ENCODE measurements at regions not wholly inside any gene's neighbourhood (a gene's known extent, or its start where the extent isn't known, plus 50 kb on each side); places are given as distances from the start of the nearest gene placed in this dataset.

DNA sequence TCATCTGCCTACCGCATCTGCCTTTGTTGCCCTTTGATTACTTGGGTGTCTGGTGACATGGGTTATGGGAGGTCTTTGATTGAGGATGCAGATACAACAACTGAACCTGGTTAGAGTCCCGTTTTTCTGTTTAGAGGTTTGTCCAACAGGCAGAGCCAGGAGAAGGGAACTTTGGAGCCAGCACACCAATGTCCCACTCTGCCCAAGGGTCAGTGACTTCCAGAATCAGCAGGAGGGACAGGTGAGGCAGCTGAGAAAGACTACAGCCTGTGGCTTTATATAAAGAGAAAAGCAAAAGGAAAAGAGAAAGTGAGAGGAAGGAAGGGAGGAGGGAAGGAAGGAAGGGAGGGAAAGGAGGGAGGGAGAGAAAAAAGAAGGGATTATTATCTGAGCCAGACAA is 101.5 kb upstream of the ZNF644 start:
- Histone ChIP-seq H3K27me3 (ENCODE audit: control insufficient read depth in 1 of 2, insufficient read depth in 2 of 2, low read length in 1 of 2) (no peaks in the 10 kb centered on the region), H3K27ac (ENCODE audit: low read depth in 1 of 2, low read length in 2 of 2) (no peak overlapping the region), H3K4me1 (ENCODE audit: control insufficient read depth in 1 of 2, insufficient read depth in 2 of 2, low read length in 2 of 2) (no peaks in the 10 kb centered on the region), H3K9me3 (ENCODE audit: control insufficient read depth, low read length) (no peaks in the 10 kb centered on the region), H3K4me3 (ENCODE audit: low read length in 2 of 2) (no peak overlapping the region), H3K36me3 (ENCODE audit: control insufficient read depth in 1 of 2, insufficient read depth in 2 of 2, low read length in 1 of 2) (no peaks in the 10 kb centered on the region)
- ATAC-seq (ENCODE audit: low FRiP score) (no peak), DNase-seq (no peak)
- intact Hi-C loops (cut with DNase I), result no loop called here
- 12 to 20% methylated on average over 2 of the region's 2 CpGs for WGBS, 2 donors

DNA sequence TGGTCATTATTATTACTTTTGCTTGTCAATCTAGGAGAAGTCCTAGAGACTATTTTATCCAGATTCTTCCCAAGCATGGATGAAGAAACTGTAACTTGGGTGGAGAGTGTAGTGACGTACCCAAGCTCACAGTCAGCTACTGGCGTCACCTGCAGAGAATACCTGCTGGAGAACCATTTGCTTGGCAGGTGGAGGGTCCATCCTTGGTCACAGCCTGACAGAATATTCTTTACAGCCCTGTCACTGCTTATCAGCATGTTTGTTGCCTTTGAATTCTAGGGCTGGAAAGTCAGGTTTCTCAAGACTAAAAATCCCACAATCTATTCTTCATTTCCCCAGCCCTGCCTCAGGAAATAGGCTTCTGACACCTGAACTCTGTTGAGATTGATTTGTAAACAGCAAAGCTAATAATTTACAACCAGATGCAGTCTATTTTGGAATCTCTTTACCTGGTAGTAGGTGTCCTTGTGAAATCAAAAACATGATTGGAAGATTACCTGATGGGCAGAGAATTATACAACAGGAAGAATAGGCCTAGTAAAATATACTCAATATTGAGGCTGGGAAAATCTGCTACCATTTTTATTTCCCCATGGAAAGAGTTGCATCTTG is 100.4 kb upstream of the ZNF644 start:
- Histone ChIP-seq H3K36me3 (ENCODE audit: control insufficient read depth in 1 of 2, insufficient read depth in 2 of 2, low read length in 1 of 2) (no peaks in the 10 kb centered on the region), H3K27me3 (ENCODE audit: control insufficient read depth in 1 of 2, insufficient read depth in 2 of 2, low read length in 1 of 2) (no peaks in the 10 kb centered on the region), H3K27ac (ENCODE audit: low read depth in 1 of 2, low read length in 2 of 2) (no peak overlapping the region), H3K4me1 (ENCODE audit: control insufficient read depth in 1 of 2, insufficient read depth in 2 of 2, low read length in 2 of 2) (no peaks in the 10 kb centered on the region), H3K9me3 (ENCODE audit: control insufficient read depth, low read length) (no peaks in the 10 kb centered on the region), H3K4me3 (ENCODE audit: low read length in 2 of 2) (no peak overlapping the region)
- no peak for ATAC-seq (ENCODE audit: low FRiP score)
- no peak for DNase-seq
- 86 to 87% methylated on average over 2 of the region's 2 CpGs for WGBS, 2 donors
- intact Hi-C loops (cut with DNase I), result no loop called here

DNA sequence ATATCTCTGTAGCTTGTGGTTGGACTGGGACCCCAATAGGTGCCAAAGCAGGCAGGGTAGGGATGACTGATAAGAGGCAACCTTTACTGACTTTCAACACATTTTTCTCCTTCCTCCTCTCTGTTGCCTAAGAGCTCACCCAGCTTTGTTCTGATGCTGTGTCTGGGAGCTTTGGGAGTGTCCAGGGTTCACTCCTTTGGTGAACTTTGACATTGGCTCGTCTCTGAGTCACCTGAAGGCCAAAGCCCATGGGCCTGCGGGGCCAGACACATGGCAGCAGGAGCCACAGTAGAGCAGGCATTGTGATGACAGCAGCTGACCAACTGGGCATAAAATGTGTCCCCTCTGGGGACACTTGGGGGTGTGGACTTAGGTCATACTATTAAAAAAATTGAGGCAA is 99.5 kb upstream of the ZNF644 start:
- H3K27ac ChIP-seq (ENCODE audit: low read depth in 1 of 2, low read length in 2 of 2), result no peak overlapping the region
- H3K36me3 ChIP-seq (ENCODE audit: control insufficient read depth in 1 of 2, insufficient read depth in 2 of 2, low read length in 1 of 2), result no peaks in the 10 kb centered on the region
- H3K9me3 ChIP-seq (ENCODE audit: control insufficient read depth, low read length), result no peaks in the 10 kb centered on the region
- H3K4me1 ChIP-seq (ENCODE audit: control insufficient read depth in 1 of 2, insufficient read depth in 2 of 2, low read length in 2 of 2), result no peaks in the 10 kb centered on the region
- intact Hi-C loops (cut with DNase I), result no loop called here
- ATAC-seq (ENCODE audit: low FRiP score), result no peak
- no peak for DNase-seq
- H3K4me3 ChIP-seq (ENCODE audit: low read length in 2 of 2), result no peak overlapping the region
- WGBS, 2 donors, result 58 to 62% methylated on average over 2 of the region's 2 CpGs
- H3K27me3 ChIP-seq (ENCODE audit: control insufficient read depth in 1 of 2, insufficient read depth in 2 of 2, low read length in 1 of 2), result no peaks in the 10 kb centered on the region

DNA sequence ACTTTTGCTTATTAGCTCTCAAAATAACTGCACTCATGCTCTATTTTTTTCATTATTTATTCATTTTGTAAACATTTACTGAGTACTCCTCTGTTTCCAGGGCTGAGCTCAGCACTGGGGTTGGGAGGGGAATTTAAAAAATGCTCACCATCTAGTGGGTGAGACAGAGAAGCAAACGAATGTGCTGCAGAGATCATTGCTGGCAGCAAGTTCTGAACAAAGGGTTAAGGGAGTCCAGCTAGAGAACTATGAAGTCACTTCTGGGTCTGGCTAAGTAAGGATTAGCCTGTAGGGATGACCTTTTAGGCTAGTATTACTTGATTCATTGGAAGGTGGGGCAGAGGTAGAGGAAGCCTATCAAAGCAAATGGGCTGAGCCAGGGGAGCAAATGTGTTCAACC is 99.1 kb upstream of the ZNF644 start:
- no peaks in the 10 kb centered on the region for H3K4me1 ChIP-seq (ENCODE audit: control insufficient read depth in 1 of 2, insufficient read depth in 2 of 2, low read length in 2 of 2)
- 16 to 17% methylated on average over 1 of the region's 1 CpG for whole genome bisulfite sequencing, 2 donors
- H3K4me3 ChIP-seq (ENCODE audit: low read length in 2 of 2), result no peak overlapping the region
- H3K27ac ChIP-seq (ENCODE audit: low read depth in 1 of 2, low read length in 2 of 2), result no peak overlapping the region
- H3K27me3 ChIP-seq (ENCODE audit: control insufficient read depth in 1 of 2, insufficient read depth in 2 of 2, low read length in 1 of 2), result no peaks in the 10 kb centered on the region
- intact Hi-C loops (cut with DNase I), result no loop called here
- no peak for ATAC-seq (ENCODE audit: low FRiP score)
- H3K9me3 ChIP-seq (ENCODE audit: control insufficient read depth, low read length), result no peaks in the 10 kb centered on the region
- H3K36me3 ChIP-seq (ENCODE audit: control insufficient read depth in 1 of 2, insufficient read depth in 2 of 2, low read length in 1 of 2), result no peaks in the 10 kb centered on the region
- DNase-seq, result no peak

DNA sequence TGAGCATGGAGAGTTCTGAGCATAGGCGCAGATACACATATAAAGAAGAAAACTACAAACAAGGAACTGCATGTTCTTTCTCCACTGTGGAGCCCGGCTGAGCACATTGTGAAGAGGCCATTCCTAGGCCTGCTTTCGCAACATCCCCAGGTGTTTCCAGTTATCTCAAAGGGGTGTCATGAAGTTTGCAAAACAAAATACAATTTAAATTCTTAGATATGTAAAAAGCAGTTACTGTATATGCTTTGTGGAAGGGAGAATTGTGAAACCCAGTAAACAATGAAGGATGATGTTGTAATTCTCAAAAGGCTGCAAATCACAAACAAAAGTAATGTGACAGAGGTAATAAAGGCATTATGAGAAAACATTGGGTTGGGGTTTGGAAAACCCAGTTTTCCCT is 98.6 kb upstream of the ZNF644 start:
- WGBS, 2 donors, result 77 to 83% methylated on average over 3 of the region's 3 CpGs

DNA sequence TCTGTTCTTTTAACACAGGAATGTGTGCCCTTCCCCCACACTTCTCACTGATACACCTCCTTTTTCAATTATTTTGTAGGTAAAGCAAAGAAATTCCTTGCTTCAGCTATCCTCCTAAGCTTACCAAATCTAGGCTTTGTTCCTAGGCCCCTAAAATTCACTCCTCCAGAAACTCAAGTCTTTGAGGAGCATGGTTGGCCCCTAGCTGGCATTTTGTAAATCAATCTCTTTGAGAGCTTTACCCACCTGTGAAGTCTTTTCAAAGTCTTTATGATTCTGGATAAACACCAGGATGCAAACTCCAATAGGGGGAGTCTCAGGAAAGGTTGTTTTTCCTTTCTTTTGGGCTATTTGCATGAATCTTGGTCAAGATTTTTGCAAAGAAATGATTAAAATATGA is 82.9 kb upstream of the ZNF644 start:
- Histone ChIP-seq H3K4me3 (ENCODE audit: low read length in 2 of 2) (no peak overlapping the region), H3K27ac (ENCODE audit: low read depth in 1 of 2, low read length in 2 of 2) (no peak overlapping the region), H3K9me3 (ENCODE audit: control insufficient read depth, low read length) (no peaks in the 10 kb centered on the region), H3K4me1 (ENCODE audit: control insufficient read depth in 1 of 2, insufficient read depth in 2 of 2, low read length in 2 of 2) (no peaks in the 10 kb centered on the region), H3K36me3 (ENCODE audit: control insufficient read depth in 1 of 2, insufficient read depth in 2 of 2, low read length in 1 of 2) (no peaks in the 10 kb centered on the region), H3K27me3 (ENCODE audit: control insufficient read depth in 1 of 2, insufficient read depth in 2 of 2, low read length in 1 of 2) (no peaks in the 10 kb centered on the region)
- ATAC-seq (ENCODE audit: low FRiP score) (no peak), DNase-seq (no peak)
- intact Hi-C loops (cut with DNase I), result no loop called here

More for the DNA sequence above, 98.6 kb upstream of the ZNF644 start:
- DNase-seq (no peak), ATAC-seq (ENCODE audit: low FRiP score) (no peak)
- H3K9me3 ChIP-seq (ENCODE audit: control insufficient read depth, low read length), result no peaks in the 10 kb centered on the region
- intact Hi-C loops (cut with DNase I), result no loop called here
- no peak overlapping the region for H3K4me3 ChIP-seq (ENCODE audit: low read length in 2 of 2)
- H3K27ac ChIP-seq (ENCODE audit: low read depth in 1 of 2, low read length in 2 of 2), result no peak overlapping the region
- H3K36me3 ChIP-seq (ENCODE audit: control insufficient read depth in 1 of 2, insufficient read depth in 2 of 2, low read length in 1 of 2), result no peaks in the 10 kb centered on the region
- H3K4me1 ChIP-seq (ENCODE audit: control insufficient read depth in 1 of 2, insufficient read depth in 2 of 2, low read length in 2 of 2), result no peaks in the 10 kb centered on the region
- no peaks in the 10 kb centered on the region for H3K27me3 ChIP-seq (ENCODE audit: control insufficient read depth in 1 of 2, insufficient read depth in 2 of 2, low read length in 1 of 2)

DNA sequence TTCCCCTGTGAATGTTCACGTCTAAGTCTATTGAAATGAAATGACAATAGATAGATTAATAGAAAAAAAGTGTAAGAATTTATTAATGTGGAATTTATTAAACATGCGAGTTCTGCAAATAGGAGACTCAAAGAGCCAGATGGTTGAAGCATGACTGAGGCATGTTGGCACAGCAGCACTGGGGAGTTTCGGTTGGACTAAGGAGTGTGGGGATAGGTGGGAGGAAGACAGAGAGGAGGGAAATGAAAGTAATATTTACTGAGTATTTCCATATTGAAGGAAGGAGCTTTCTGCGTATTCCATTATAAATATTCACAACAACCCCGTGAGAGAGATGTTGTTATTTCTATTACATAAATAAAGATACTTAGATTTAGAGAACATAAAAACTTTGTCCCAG is 79.5 kb upstream of the ZNF644 start:
- no peaks in the 10 kb centered on the region for H3K4me1 ChIP-seq (ENCODE audit: control insufficient read depth in 1 of 2, insufficient read depth in 2 of 2, low read length in 2 of 2)
- H3K36me3 ChIP-seq (ENCODE audit: control insufficient read depth in 1 of 2, insufficient read depth in 2 of 2, low read length in 1 of 2), result no peaks in the 10 kb centered on the region
- 66 to 75% methylated on average over 5 of the region's 5 CpGs for whole genome bisulfite sequencing, 2 donors
- no peaks in the 10 kb centered on the region for H3K9me3 ChIP-seq (ENCODE audit: control insufficient read depth, low read length)
- no peaks in the 10 kb centered on the region for H3K27me3 ChIP-seq (ENCODE audit: control insufficient read depth in 1 of 2, insufficient read depth in 2 of 2, low read length in 1 of 2)
- intact Hi-C loops (cut with DNase I), result no loop called here
- DNase-seq, result no peak
- H3K27ac ChIP-seq (ENCODE audit: low read depth in 1 of 2, low read length in 2 of 2), result no peak overlapping the region
- no peak overlapping the region for H3K4me3 ChIP-seq (ENCODE audit: low read length in 2 of 2)
- no peak for ATAC-seq (ENCODE audit: low FRiP score)

DNA sequence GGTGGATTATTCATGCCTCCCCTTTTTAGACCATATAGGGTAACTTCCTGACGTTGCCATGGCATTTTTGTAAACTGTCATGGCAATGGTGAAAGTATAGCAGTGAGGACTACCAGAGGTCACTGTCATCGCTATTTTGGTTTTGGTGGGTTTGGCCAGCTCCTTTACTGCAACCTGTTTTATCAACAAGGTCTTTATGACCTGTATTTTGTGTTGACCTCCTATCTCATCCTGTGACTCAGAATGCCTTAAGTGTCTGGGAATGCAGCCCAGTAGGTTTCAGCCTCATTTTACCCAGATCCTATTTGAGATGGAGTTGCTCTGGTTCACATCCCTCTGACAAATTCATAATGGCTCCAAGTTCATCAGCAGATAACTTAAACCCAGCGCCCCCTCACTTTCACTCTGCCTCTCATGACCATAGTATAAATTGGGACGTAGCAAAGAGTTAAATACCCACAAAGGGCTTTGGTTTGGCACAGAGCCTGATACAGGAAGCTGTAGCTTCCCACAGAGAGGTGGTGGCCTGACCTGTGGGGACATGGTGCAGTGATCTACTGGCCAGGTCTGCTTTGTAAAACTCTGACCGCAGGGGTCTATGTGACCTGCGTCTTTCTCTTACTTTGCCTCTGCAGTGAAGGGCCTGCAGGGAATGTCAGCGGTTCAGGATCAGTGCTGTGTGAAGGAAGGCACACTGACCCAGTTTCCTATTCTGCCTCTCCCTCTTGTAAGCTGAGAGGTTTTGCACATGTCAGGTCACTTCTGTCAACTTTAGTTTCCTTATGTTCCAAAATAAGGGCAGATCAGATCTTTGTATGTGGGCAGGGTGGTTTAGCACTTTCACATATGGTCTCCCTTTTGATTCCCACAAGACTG is 78.1 kb upstream of the ZNF644 start:
- Histone ChIP-seq H3K36me3 (ENCODE audit: control insufficient read depth in 1 of 2, insufficient read depth in 2 of 2, low read length in 1 of 2) (no peaks in the 10 kb centered on the region), H3K27ac (ENCODE audit: low read depth in 1 of 2, low read length in 2 of 2) (no peak overlapping the region), H3K4me3 (ENCODE audit: low read length in 2 of 2) (no peak overlapping the region), H3K9me3 (ENCODE audit: control insufficient read depth, low read length) (no peaks in the 10 kb centered on the region), H3K27me3 (ENCODE audit: control insufficient read depth in 1 of 2, insufficient read depth in 2 of 2, low read length in 1 of 2) (no peaks in the 10 kb centered on the region), H3K4me1 (ENCODE audit: control insufficient read depth in 1 of 2, insufficient read depth in 2 of 2, low read length in 2 of 2) (no peaks in the 10 kb centered on the region)
- intact Hi-C loops (cut with DNase I), result no loop called here
- DNase-seq (no peak), ATAC-seq (ENCODE audit: low FRiP score) (no peak)
- WGBS, 2 donors, result 54 to 60% methylated on average over 7 of the region's 7 CpGs

DNA sequence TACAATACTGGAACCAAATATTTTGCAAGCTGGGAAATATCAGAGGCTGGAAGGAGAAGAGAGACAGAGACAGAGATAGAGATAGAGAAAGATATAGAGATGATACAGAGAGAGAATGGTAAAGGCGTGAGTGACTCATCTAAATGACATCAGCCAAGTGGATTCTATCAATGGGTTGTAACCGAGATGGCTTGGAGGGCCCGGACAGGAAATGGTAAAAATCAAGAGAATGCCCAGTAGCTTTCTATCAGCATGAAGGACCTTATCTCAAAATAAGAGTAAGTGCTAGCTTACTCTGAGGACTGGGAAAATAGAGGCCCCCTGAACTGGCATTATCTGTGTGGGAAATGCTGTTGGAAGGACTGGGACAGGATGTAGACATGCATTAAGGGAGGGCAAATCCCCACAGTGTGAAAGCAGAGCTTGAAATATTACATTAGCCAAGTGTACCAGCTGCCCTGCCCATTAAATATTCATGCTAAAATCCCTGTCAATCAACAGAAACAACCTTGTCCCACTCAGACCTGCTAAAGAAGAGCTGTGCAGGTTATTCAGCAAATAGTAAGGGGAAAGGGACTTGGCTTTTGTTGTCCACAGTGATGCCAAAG is 76.6 kb upstream of the ZNF644 start:
- Histone ChIP-seq H3K4me1 (ENCODE audit: control insufficient read depth in 1 of 2, insufficient read depth in 2 of 2, low read length in 2 of 2) (no peaks in the 10 kb centered on the region), H3K4me3 (ENCODE audit: low read length in 2 of 2) (no peak overlapping the region), H3K36me3 (ENCODE audit: control insufficient read depth in 1 of 2, insufficient read depth in 2 of 2, low read length in 1 of 2) (no peaks in the 10 kb centered on the region), H3K27ac (ENCODE audit: low read depth in 1 of 2, low read length in 2 of 2) (no peak overlapping the region), H3K27me3 (ENCODE audit: control insufficient read depth in 1 of 2, insufficient read depth in 2 of 2, low read length in 1 of 2) (no peaks in the 10 kb centered on the region), H3K9me3 (ENCODE audit: control insufficient read depth, low read length) (no peaks in the 10 kb centered on the region)
- DNase-seq, result no peak
- WGBS, 2 donors, result 52 to 64% methylated on average over 3 of the region's 3 CpGs
- intact Hi-C loops (cut with DNase I), result no loop called here
- no peak for ATAC-seq (ENCODE audit: low FRiP score)

All from aorta (tissue), 5 donors.